ENCODE measurements at regions not wholly inside any gene's neighbourhood (a gene's known extent, or its start where the extent isn't known, plus 50 kb on each side); places are given as distances from the start of the nearest gene placed in this dataset.

DNA sequence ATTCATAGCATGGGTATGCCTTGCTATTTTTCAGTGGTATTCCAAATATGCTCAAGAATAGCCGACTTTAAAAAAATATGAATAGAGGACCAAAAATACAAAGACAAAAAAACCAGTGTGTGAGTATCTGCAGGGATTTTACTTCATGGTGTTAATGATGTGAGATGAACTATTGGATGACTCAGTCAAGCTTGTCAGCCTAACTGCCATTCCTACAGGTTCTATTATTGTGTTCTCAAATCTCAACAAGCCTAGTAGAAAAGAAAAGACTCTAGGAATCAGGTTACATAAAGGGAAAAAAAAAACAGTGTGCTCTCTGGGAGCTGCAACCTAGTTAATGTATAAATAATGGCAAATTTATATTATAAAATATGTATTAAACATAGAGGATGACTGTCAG, 588.4 kb upstream of the BTBD3 start:
- TF ChIP-seq CTCF (IDR thresholded peaks at IDR 0.05) (no peak), POLR2A (IDR thresholded peaks at IDR 0.05) (no peak)
